Vagina (tissue), 2 donors: ENCODE measurements at regions not wholly inside any gene's neighbourhood (a gene's known extent, or its start where the extent isn't known, plus 50 kb on each side); places are given as distances from the start of the nearest gene placed in this dataset.

Experiments used
- CTCF ChIP-seq, 3 experiments: fragments of 450-650 bp in 2 of 3; fragments of 200-600 bp in 1 of 3; sonication (generic) in 1 of 3; IDR thresholded peaks; one replicate each; pipeline ENCODE4 v1.5.1; 2017 to 2019; ENCODE audit warnings: antibody characterized with exemption in 3 of 3, mild to moderate bottlenecking in 2 of 3, moderate library complexity in 2 of 3
- POLR2AphosphoS5 ChIP-seq, 2 donors: sonication (generic); formaldehyde crosslinking; IDR thresholded peaks; one replicate each; pipeline ENCODE4 v1.9.0; 2017; ENCODE audit warnings: antibody characterized with exemption in 2 of 2, mild to moderate bottlenecking in 2 of 2, low read depth in 1 of 2; ENCODE audit not compliant: insufficient read depth in 1 of 2

GRCh38 chr2:204078003-204078698, 141.6 kb downstream of the ICOS start:
- TF ChIP-seq CTCF (IDR thresholded peaks at IDR 0.05) (no peak), POLR2AphosphoS5 (IDR thresholded peaks at IDR 0.05; ENCODE audit: insufficient read depth in 1 of 2, low read depth in 1 of 2) (no peak)
